Hematopoietic multipotent progenitor cell treated with erythropoietin and hydrocortisone succinate and interleukin-3 and kit ligand, for 15 days (in vitro differentiated cells): ENCODE measurements at regions not wholly inside any gene's neighbourhood (a gene's known extent, or its start where the extent isn't known, plus 50 kb on each side); places are given as distances from the start of the nearest gene placed in this dataset.
"Not testable (repeated sequence)": the region's sequence is repeated elsewhere in the genome, so short reads cannot be mapped to it uniquely, and the experiment has no call there.

ENCODE experiments used
- DNase-seq: peaks from one replicate; pipeline ENCODE4 v3.0.0-alpha.2; 2015; ENCODE audit warnings: low spot score

DNA sequence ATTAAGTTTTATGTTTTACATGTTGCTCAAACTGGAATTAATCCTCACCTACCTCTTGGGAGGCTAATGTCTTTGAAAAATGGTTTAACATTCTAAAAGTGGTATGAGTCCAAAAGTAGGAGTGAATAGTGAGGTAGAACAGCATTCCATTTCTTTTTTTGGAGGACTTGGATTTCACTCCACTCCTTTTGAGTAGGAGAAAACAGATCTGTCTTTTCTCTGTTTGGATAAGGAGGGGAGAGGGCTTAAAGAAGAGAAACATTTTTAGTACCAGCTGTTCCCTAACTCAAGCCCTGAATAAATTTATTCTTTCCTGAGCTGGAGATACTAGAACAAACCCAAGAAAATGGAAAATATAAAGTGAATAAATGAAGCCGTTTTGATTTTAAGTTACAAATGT, 687.9 kb downstream of the MECOM start:
- DNase-seq: no peak

DNA sequence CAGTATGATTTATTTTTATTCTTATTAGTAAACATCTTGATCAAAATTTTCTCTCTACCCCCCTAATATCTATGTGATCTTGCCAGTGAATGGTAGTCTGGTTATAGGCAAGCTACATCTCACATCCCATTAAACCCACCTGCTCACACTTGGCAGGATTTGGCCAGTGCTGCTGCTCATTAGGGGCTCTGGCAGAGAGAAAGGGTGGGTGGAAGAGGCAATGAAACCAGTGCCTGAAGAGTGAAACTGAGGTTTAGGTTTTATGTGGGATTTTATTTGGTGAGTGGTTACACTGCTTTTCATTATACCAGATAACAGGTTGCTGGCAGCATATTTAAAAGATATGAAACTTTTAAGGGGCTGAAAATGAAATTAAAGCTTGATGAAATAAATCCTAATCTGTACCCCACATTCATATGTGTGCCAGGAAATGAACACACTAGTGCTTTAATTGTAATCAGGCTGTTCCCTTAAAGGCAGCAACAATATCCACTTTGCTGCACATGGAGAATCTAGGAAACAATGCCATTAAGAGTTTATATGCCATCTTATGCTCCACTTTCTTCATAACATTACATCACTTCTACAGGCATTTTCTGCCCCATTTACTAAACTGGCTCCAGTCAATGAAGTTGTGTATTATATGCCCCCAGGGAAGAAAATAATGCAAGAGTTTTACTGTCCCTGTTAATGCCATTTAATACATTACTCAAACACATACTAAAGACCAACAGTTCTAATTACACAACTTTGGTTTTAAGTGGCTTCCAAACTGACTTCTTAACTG, 688.7 kb downstream of the MECOM start:
- no peak for DNase-seq

- DNase-seq: no peak
Observed at GRCh38 chr3:168973897-168974296, 689.6 kb downstream of the MECOM start.

DNA sequence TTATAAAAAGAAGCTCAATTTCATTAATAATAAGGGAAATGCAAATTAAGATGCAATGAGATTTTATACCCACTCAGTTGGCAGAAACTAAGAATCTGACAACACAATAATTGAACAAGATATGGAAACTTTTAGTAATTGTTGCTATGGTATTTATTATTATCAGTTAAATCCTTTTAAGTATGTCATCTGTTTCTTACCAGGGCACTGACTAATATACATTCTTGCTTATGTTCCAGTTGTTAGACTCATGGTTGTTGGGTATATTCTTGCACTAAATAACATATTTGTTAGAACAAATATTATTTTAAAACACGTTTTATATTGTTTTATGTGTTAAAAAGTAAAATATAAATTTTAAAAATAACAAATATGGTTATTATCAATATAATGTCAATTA, 690.3 kb downstream of the MECOM start:
- DNase-seq: no peak

- DNase-seq: no peak
Observed at GRCh38 chr3:168968609-168969008, 694.9 kb downstream of the MECOM start.

DNA sequence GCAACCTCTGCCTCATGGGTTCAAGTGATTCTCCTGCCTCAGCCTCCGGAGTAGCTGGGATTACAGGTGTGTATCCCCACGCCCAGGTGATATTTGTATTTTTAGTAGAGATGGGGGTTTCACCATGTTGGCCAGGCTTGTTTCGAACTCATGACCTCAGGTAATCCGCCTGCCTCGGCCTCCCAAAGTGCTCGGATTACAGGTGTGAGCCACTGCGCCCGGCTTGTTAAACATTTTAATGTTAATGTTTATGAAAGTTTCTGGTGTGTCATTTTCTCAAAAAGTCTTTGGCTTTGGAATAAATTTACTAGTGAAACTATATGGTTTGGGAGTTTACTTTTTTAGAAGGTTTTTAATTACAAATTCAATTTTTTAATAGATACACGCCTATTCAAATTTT, 698.8 kb downstream of the MECOM start:
- DNase-seq: no peak

DNA sequence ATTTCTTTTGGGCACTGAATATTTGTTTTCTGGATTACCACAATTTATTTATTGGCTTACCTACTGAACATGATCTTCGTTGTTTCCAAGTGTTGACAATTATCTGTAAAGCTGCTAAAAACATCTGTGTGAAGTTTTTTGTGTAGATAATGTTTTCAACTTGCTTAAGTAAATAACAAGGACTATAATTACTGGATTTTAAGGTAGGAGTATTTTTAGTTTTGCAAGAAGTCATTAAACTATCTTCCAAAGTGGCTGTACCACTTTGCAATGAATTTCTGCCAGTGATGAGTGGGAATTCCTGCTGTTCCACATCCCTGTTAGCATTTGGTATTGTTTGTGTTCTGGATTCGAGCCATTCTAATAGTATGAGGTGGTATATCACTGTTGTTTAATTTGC, 702.2 kb downstream of the MECOM start:
- no peak for DNase-seq

- no peak for DNase-seq
Observed at GRCh38 chr3:168959731-168960130, 703.8 kb downstream of the MECOM start.

- no peak for DNase-seq
Observed at GRCh38 chr3:168958466-168958865, 705.0 kb downstream of the MECOM start.

- no peak for DNase-seq
Observed at GRCh38 chr3:168956076-168956475, 707.4 kb downstream of the MECOM start.

- no peak for DNase-seq
Observed at GRCh38 chr3:168952551-168952950, 711.0 kb downstream of the MECOM start.

DNA sequence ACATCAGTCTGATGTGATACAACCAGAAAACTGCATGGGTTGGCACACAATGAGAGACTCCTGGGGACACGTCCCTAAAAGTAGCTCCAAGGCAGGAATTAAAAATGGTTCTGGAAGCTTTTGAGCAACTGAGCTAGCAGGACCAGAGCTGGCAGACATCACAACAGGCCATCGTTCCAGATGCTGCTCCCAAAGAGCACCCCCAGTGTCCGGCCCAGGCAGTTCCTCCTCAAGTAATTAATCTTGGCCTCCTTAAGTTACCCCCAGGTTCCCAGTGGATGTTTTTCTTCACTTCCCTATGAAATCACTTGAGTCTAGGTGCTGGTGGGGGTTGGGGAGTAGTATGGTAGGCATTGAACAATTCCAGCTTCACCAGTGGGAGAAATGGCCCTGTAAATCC, 711.6 kb downstream of the MECOM start:
- no peak for DNase-seq

- DNase-seq: no peak
Observed at GRCh38 chr3:168951368-168951767, 712.1 kb downstream of the MECOM start.

GRCh38 chr3:168950622-168951021, 712.9 kb downstream of the MECOM start:
- DNase-seq: no peak

DNA sequence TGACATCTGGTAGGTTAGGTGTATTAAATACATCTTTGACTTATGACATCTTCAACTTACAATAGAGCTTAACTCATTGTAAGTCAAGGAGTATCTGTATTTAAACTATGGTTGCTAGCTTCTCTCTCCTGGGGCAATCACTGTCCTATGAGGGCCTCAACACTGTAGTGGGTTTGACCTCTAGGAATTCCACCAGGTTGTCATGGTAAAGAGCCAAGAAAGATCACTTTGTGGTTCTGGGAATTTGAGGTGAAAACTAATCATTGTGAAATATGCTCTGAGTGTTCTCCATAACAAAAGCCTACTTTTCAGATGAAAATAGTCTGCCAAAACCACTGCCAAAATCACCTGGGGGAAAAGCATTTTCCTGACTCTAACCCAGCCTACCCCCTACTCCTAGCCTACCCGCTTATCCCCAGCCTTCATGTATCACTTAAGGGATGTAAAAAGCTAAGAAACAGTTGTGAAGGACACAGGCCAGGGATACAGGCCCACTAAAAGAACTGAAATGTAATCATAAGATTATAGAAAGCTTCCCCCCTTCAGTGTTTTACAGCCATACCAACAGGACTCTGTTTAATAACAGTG, 723.8 kb downstream of the MECOM start:
- no peak for DNase-seq

- no peak for DNase-seq
Observed at GRCh38 chr3:168933614-168934013, 729.9 kb downstream of the MECOM start.

- not testable (repeated sequence) for DNase-seq
Observed at GRCh38 chr3:168929997-168930396, 733.5 kb downstream of the MECOM start.

- no peak for DNase-seq
Observed at GRCh38 chr3:168926426-168926825, 737.1 kb downstream of the MECOM start.

- no peak for DNase-seq
Observed at GRCh38 chr3:168925568-168925967, 737.9 kb downstream of the MECOM start.

- DNase-seq: no peak
Observed at GRCh38 chr3:168914662-168915061, 748.9 kb downstream of the MECOM start.

DNA sequence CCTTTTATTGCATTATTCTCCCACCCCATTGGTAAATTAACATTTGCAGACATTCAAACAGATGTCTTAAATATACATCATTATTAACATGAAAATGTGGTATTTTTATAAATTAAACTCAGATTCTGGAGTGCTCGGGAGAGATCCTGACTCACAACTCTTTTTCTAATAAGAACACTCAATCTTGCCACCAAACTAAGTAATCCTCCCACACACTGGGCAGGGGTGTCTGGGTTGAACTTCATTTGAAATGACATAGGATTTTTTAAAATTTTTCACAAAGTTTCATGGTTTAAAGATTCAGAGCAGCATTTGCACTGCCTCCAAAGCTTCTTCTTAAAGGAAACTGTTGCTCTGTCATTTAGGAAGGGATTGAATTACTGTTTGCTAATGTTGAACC, 754.3 kb downstream of the MECOM start:
- no peak for DNase-seq

DNA sequence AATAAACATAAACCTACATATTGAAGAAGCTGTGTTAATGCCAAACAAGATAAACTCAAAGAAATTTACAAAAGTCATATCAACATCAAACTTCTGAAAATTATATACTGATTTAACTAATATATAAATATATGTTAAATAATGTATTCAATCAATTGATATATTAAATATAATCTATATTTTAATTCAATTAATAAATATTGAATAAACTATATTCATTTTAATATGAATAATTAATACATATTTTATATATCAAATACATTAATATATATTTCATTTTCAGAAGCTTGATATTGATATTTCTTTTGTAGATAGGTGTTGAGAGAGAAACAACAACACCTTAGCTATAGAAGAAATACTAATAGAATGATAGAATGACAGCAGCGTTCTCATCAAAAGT, 768.1 kb downstream of the MECOM start:
- no peak for DNase-seq

- no peak for DNase-seq
Observed at GRCh38 chr3:168894214-168894613, 769.3 kb downstream of the MECOM start.

GRCh38 chr3:168889666-168890065, 773.8 kb downstream of the MECOM start:
- no peak for DNase-seq
